ENCODE measurements at regions not wholly inside any gene's neighbourhood (a gene's known extent, or its start where the extent isn't known, plus 50 kb on each side); places are given as distances from the start of the nearest gene placed in this dataset.

DNA sequence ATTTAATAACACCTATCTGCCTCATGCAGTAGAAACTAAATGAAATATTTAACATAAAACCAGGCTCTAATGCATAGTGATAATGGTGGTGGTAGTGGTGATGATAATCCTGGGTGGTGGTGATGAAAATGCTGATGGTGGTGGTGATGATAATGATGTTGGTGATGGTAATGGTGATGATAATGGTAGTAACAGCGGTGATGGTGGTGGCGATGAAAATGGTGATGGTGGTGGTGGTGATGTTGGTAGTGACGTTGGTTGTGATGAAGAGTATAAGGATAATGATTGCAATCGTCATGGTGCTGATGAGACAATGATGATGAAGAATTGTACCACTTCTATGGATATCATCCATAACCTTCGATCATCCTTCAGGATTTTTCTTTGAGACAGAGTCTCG lies 173.7 kb upstream of the CDH11 start:
- Histone ChIP-seq H3K9me3 (ENCODE audit: control insufficient read depth, insufficient read depth, low read length) (no peaks in the 10 kb centered on the region), H3K79me2 (ENCODE audit: control insufficient read depth, low read length) (no peaks in the 10 kb centered on the region), H3K9me2 (replicated peaks; ENCODE audit: control insufficient read depth, low read length) (no peaks in the 10 kb centered on the region), H4K20me1 (ENCODE audit: control insufficient read depth, insufficient read depth, low read depth, low read length) (no peaks in the 10 kb centered on the region), H3K4me3 (ENCODE audit: low read length) (no peak overlapping the region), H3K4me2 (ENCODE audit: low read length) (no peak overlapping the region), H3F3A (ENCODE audit: control insufficient read depth, insufficient read depth) (no peaks in the 10 kb centered on the region), H3K4me1 (ENCODE audit: control insufficient read depth, low read length) (no peaks in the 10 kb centered on the region), H3K27me3 (ENCODE audit: control insufficient read depth, low read length) (no peaks in the 10 kb centered on the region), H3K36me3 (ENCODE audit: control insufficient read depth, low read length) (no peaks in the 10 kb centered on the region), H3K27ac (ENCODE audit: low read depth, low read length) (no peak overlapping the region)
- TF ChIP-seq, protein P1, sequence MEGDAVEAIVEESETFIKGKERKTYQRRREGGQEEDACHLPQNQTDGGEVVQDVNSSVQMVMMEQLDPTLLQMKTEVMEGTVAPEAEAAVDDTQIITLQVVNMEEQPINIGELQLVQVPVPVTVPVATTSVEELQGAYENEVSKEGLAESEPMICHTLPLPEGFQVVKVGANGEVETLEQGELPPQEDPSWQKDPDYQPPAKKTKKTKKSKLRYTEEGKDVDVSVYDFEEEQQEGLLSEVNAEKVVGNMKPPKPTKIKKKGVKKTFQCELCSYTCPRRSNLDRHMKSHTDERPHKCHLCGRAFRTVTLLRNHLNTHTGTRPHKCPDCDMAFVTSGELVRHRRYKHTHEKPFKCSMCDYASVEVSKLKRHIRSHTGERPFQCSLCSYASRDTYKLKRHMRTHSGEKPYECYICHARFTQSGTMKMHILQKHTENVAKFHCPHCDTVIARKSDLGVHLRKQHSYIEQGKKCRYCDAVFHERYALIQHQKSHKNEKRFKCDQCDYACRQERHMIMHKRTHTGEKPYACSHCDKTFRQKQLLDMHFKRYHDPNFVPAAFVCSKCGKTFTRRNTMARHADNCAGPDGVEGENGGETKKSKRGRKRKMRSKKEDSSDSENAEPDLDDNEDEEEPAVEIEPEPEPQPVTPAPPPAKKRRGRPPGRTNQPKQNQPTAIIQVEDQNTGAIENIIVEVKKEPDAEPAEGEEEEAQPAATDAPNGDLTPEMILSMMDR (IDR thresholded peaks at IDR 0.05; ENCODE audit: low read depth, low read length, poor library complexity, severe bottlenecking): no peak
- TF ChIP-seq EZH2phosphoT487 (IDR thresholded peaks at IDR 0.05; ENCODE audit: borderline replicate concordance, low read length): no peak

DNA sequence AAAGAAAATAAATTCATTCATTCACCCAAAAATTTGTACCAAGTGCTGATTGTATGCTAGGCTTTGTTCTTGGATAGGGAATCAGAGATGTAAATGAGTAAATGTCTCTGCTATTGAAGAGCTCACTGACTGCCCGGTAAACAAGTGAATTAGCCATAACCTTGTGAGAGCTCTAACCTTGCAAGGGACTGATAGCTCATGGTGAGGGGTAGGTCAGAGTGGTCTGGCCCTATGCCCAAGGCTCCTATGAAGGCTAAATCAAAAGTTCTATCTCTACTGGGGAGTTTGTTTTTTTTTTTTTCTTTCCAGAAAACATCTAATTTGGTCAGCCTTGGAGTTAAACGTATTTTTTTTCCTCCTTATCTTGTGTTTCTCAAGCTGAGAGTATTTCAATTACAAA lies 172.8 kb upstream of the CDH11 start:
- Histone ChIP-seq H4K20me1 (ENCODE audit: control insufficient read depth, insufficient read depth, low read depth, low read length) (no peaks in the 10 kb centered on the region), H3K27ac (ENCODE audit: low read depth, low read length) (no peak overlapping the region), H3K27me3 (ENCODE audit: control insufficient read depth, low read length) (no peaks in the 10 kb centered on the region), H3K9me2 (replicated peaks; ENCODE audit: control insufficient read depth, low read length) (no peaks in the 10 kb centered on the region), H3K4me2 (ENCODE audit: low read length) (no peak overlapping the region), H3K36me3 (ENCODE audit: control insufficient read depth, low read length) (no peaks in the 10 kb centered on the region), H3K9me3 (ENCODE audit: control insufficient read depth, insufficient read depth, low read length) (no peaks in the 10 kb centered on the region), H3K4me1 (ENCODE audit: control insufficient read depth, low read length) (no peaks in the 10 kb centered on the region), H3F3A (ENCODE audit: control insufficient read depth, insufficient read depth) (no peaks in the 10 kb centered on the region), H3K4me3 (ENCODE audit: low read length) (no peak overlapping the region), H3K79me2 (ENCODE audit: control insufficient read depth, low read length) (no peaks in the 10 kb centered on the region)
- TF ChIP-seq, protein P1 (IDR thresholded peaks at IDR 0.05; ENCODE audit: low read depth, low read length, poor library complexity, severe bottlenecking): no peak
- TF ChIP-seq EZH2phosphoT487 (IDR thresholded peaks at IDR 0.05; ENCODE audit: borderline replicate concordance, low read length): no peak

DNA sequence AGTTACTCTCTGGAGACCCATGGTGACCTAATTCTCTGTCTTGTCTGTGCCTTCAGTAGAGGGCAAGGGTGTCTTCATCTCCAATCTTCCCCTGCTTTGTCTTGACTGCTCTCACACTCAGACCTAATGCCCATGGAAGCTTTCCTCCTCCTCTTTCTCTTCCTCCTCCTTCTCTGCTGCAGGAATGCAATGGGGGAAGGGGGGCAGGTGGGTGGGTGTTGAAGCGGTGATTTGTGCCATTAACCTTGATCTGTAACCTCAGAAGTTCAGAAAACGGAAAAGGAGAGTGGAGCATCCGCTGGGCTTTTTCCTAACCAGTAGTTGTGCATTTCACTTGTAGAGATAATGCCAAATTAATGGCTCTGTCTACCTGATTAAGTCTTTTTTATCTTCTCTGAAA lies 172.3 kb upstream of the CDH11 start:
- no peaks in the 10 kb centered on the region for H3K27me3 ChIP-seq (ENCODE audit: control insufficient read depth, low read length)

More for the DNA sequence above, 172.3 kb upstream of the CDH11 start:
- no peaks in the 10 kb centered on the region for H3F3A ChIP-seq (ENCODE audit: control insufficient read depth, insufficient read depth)
- no peak overlapping the region for H3K4me3 ChIP-seq (ENCODE audit: low read length)
- TF ChIP-seq, protein P1 (IDR thresholded peaks at IDR 0.05; ENCODE audit: low read depth, low read length, poor library complexity, severe bottlenecking): no peak
- no peak for TF ChIP-seq EZH2phosphoT487 (IDR thresholded peaks at IDR 0.05; ENCODE audit: borderline replicate concordance, low read length)
- H3K4me2 ChIP-seq (ENCODE audit: low read length): no peak overlapping the region
- no peak overlapping the region for H3K27ac ChIP-seq (ENCODE audit: low read depth, low read length)
- H3K9me2 ChIP-seq (replicated peaks; ENCODE audit: control insufficient read depth, low read length): no peaks in the 10 kb centered on the region
- no peaks in the 10 kb centered on the region for H3K9me3 ChIP-seq (ENCODE audit: control insufficient read depth, insufficient read depth, low read length)
- no peaks in the 10 kb centered on the region for H3K4me1 ChIP-seq (ENCODE audit: control insufficient read depth, low read length)
- H4K20me1 ChIP-seq (ENCODE audit: control insufficient read depth, insufficient read depth, low read depth, low read length): no peaks in the 10 kb centered on the region
- H3K36me3 ChIP-seq (ENCODE audit: control insufficient read depth, low read length): no peaks in the 10 kb centered on the region
- no peaks in the 10 kb centered on the region for H3K79me2 ChIP-seq (ENCODE audit: control insufficient read depth, low read length)

All from DOHH2 (cell line).